MM.1S (cell line): ENCODE measurements at regions not wholly inside any gene's neighbourhood (a gene's known extent, or its start where the extent isn't known, plus 50 kb on each side); places are given as distances from the start of the nearest gene placed in this dataset.
"Not testable (repeated sequence)": the region's sequence is repeated elsewhere in the genome, so short reads cannot be mapped to it uniquely, and the experiment has no call there.

Source experiments
- DNase-seq: peaks from one replicate; pipeline ENCODE4 v3.0.0-alpha.2; 2015
- H2AFZ ChIP-seq: fragments of 300-600 bp; sonication (generic); 2 replicates; pipeline ENCODE4 v1.6.0; 2016; ENCODE audit warnings: antibody characterized with exemption, low read length
- H3F3A ChIP-seq: fragments of 300-600 bp; sonication (generic); 2 replicates; pipeline ENCODE4 v1.6.1; 2016; ENCODE audit warnings: mild to moderate bottlenecking, antibody characterized with exemption, low read length, moderate library complexity, mixed read lengths; ENCODE audit not compliant: insufficient read depth
- H3K27ac ChIP-seq: fragments of 300-600 bp; sonication (generic); 2 replicates; pipeline ENCODE4 v1.5.1; 2016; ENCODE audit warnings: mild to moderate bottlenecking, low read length
- H3K27me3 ChIP-seq: fragments of 300-600 bp; sonication (generic); replicated peaks from 2 replicates; pipeline ENCODE4 v1.6.0; 2016; ENCODE audit warnings: low read length; ENCODE audit not compliant: insufficient read depth
- H3K36me3 ChIP-seq: fragments of 300-600 bp; sonication (generic); replicated peaks from 2 replicates; pipeline ENCODE4 v1.6.1; 2016; ENCODE audit warnings: mild to moderate bottlenecking, low read length, mixed read lengths; ENCODE audit not compliant: insufficient read depth
- H3K4me1 ChIP-seq: fragments of 300-600 bp; sonication (generic); 2 replicates; pipeline ENCODE4 v1.6.1; 2016; ENCODE audit warnings: low read length, mixed read lengths
- H3K4me2 ChIP-seq: fragments of 300-600 bp; sonication (generic); 2 replicates; pipeline ENCODE4 v1.6.0; 2016; ENCODE audit warnings: low read depth, low read length
- H3K4me3 ChIP-seq: fragments of 300-600 bp; sonication (generic); 2 replicates; pipeline ENCODE4 v1.5.1; 2016; ENCODE audit warnings: low read length, mixed read lengths
- H3K79me2 ChIP-seq: fragments of 300-600 bp; sonication (generic); 2 replicates; pipeline ENCODE4 v1.6.1; 2016; ENCODE audit warnings: mixed run types, low read length, mixed read lengths
- H3K9ac ChIP-seq: fragments of 300-600 bp; sonication (generic); 2 replicates; pipeline ENCODE4 v1.6.1; 2016; ENCODE audit warnings: low read length, mixed read lengths
- H3K9me2 ChIP-seq: fragments of 300-600 bp; sonication (generic); replicated peaks from 2 replicates; pipeline ENCODE4 v1.6.1; 2016; ENCODE audit warnings: mild to moderate bottlenecking, low read length, mixed read lengths; ENCODE audit not compliant: insufficient read depth
- H3K9me3 ChIP-seq: fragments of 300-600 bp; sonication (generic); replicated peaks from 2 replicates; pipeline ENCODE4 v1.6.1; 2016; ENCODE audit warnings: mild to moderate bottlenecking, low read length, mixed read lengths; ENCODE audit not compliant: insufficient read depth
- H4K20me1 ChIP-seq: fragments of 300-600 bp; sonication (generic); 2 replicates; pipeline ENCODE4 v1.6.1; 2016; ENCODE audit warnings: mild to moderate bottlenecking, low read length, moderate library complexity, mixed read lengths; ENCODE audit not compliant: insufficient read depth
- CTCF ChIP-seq: fragments of 300-600 bp; sonication (generic); IDR thresholded peaks from 2 replicates; pipeline ENCODE4 v1.5.1; 2016; ENCODE audit warnings: antibody characterized with exemption, low read length, mixed read lengths
- EZH2 ChIP-seq: fragments of 300-600 bp; sonication (generic); optimal IDR thresholded peaks from 2 replicates; pipeline ENCODE3; 2017; ENCODE audit warnings: low read depth, mild to moderate bottlenecking, antibody characterized with exemption, low read length, mixed read lengths
- EZH2phosphoT487 ChIP-seq: fragments of 300-600 bp; sonication (generic); IDR thresholded peaks from 2 replicates; pipeline ENCODE4 v1.6.1; 2018; ENCODE audit warnings: antibody characterized with exemption, low read length

GRCh38 chr6:85754894-85755293, 112.2 kb upstream of the SYNCRIP start:
- no peak overlapping the region for H3K4me2 ChIP-seq
- H3K9ac ChIP-seq: no peak overlapping the region
- H3K27me3 ChIP-seq: no peaks in the 10 kb centered on the region
- no peak for DNase-seq
- no peak overlapping the region for H3K4me3 ChIP-seq
- no peaks in the 10 kb centered on the region for H3K79me2 ChIP-seq
- no peaks in the 10 kb centered on the region for H3K36me3 ChIP-seq
- H2AFZ ChIP-seq: no peak overlapping the region
- no peak overlapping the region for H3K27ac ChIP-seq
- no peaks in the 10 kb centered on the region for H3K9me2 ChIP-seq
- no peaks in the 10 kb centered on the region for H4K20me1 ChIP-seq
- TF ChIP-seq CTCF: no peak
- no peak for TF ChIP-seq EZH2
- TF ChIP-seq EZH2phosphoT487: no peak
- no peaks in the 10 kb centered on the region for H3F3A ChIP-seq
- H3K9me3 ChIP-seq: no peaks in the 10 kb centered on the region
- H3K4me1 ChIP-seq: no peaks in the 10 kb centered on the region

GRCh38 chr6:85752602-85753001, 109.9 kb upstream of the SYNCRIP start:
- H3K27me3 ChIP-seq: no peaks in the 10 kb centered on the region
- no peaks in the 10 kb centered on the region for H3K4me1 ChIP-seq
- no peak overlapping the region for H3K4me3 ChIP-seq
- H4K20me1 ChIP-seq: no peaks in the 10 kb centered on the region
- H2AFZ ChIP-seq: no peak overlapping the region
- DNase-seq: no peak
- no peak overlapping the region for H3K4me2 ChIP-seq
- no peaks in the 10 kb centered on the region for H3K9me3 ChIP-seq
- H3K27ac ChIP-seq: no peak overlapping the region
- H3K9ac ChIP-seq: no peak overlapping the region
- no peak for TF ChIP-seq EZH2
- no peak for TF ChIP-seq CTCF
- no peak for TF ChIP-seq EZH2phosphoT487
- H3F3A ChIP-seq: no peaks in the 10 kb centered on the region
- H3K9me2 ChIP-seq: no peaks in the 10 kb centered on the region
- no peaks in the 10 kb centered on the region for H3K36me3 ChIP-seq
- no peaks in the 10 kb centered on the region for H3K79me2 ChIP-seq

GRCh38 chr6:85751374-85752055, 108.8 kb upstream of the SYNCRIP start:
- Histone ChIP-seq H3K79me2 (no peaks in the 10 kb centered on the region), H3K4me2 (no peak overlapping the region), H3K9me2 (no peaks in the 10 kb centered on the region), H3K4me3 (no peak overlapping the region), H3K9ac (no peak overlapping the region), H3F3A (no peaks in the 10 kb centered on the region), H3K27ac (no peak overlapping the region), H2AFZ (no peak overlapping the region), H3K4me1 (no peaks in the 10 kb centered on the region), H4K20me1 (no peaks in the 10 kb centered on the region), H3K36me3 (no peaks in the 10 kb centered on the region), H3K9me3 (no peaks in the 10 kb centered on the region), H3K27me3 (no peaks in the 10 kb centered on the region)
- no peak for DNase-seq
- no peak for TF ChIP-seq CTCF
- no peak for TF ChIP-seq EZH2phosphoT487

- not testable (repeated sequence) for H3K27me3 ChIP-seq, H3K9me3 ChIP-seq, H3K27ac ChIP-seq, H3K4me3 ChIP-seq, H4K20me1 ChIP-seq, H3K4me2 ChIP-seq, H2AFZ ChIP-seq, H3K9me2 ChIP-seq, H3K79me2 ChIP-seq, DNase-seq, H3F3A ChIP-seq, H3K36me3 ChIP-seq, H3K9ac ChIP-seq, H3K4me1 ChIP-seq
These were observed 107.5 kb upstream of the SYNCRIP start for GRCh38 chr6:85750146-85750545.
